ENCODE measurements at regions not wholly inside any gene's neighbourhood (a gene's known extent, or its start where the extent isn't known, plus 50 kb on each side); places are given as distances from the start of the nearest gene placed in this dataset.

DNA sequence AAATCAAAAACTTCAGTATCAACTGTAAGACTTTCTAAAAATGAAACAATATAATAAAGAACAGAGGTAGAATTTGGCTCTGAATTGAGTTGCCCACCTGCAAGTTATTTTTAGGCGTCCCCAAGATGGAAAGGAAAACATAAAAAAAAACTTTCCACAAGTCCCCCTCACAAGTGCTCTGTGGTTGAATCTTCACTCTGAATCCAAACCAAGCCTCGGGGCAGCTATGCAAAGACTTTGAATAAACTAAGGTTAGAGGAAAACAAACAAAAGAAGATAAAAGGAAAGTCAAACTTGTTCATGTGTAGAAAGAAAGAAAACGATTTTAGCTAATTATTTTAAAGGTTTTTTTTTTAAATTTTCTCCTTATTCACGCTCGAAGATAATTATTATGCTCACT lies 372.4 kb upstream of the SLIT2 start:
- no peak for DNase-seq

DNA sequence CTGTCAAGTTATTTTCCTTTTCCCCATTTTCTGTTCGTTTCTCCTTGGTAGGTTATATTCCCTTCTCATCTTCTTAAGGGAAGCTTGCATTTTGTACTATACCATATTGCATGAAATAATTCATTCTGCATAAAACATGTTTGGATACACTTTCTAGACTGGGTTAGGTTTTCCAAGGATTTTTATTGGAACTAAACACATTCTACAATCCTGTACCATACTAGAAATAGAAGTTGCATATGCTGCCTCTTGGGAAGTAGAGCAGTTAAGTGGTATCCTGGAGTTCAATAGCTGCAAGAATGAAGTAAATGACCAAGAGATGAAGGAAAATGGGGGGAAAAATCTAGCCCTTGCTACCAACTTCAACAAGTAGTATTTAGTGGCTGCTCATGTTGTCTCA lies 393.7 kb upstream of the SLIT2 start:
- DNase-seq: no peak

DNA sequence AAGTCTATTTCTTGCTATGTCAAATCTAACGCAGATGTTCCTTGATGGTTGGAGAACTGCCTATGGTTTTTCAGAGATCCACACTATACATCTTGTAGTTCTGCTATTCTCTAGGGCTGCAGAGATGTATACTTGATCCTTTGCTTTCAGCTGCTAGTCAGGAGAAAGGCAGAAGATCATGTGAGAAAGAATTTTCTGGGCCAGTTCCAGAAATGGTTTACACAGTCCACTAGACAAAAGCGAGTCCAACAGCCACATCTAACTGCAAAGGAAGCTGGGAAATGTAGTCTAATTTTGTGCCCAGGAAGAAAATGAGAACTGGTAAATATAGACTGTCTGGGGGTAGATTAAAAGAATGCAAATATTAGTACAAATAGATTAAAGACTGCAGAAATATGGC lies 394.3 kb upstream of the SLIT2 start:
- DNase-seq: no peak

DNA sequence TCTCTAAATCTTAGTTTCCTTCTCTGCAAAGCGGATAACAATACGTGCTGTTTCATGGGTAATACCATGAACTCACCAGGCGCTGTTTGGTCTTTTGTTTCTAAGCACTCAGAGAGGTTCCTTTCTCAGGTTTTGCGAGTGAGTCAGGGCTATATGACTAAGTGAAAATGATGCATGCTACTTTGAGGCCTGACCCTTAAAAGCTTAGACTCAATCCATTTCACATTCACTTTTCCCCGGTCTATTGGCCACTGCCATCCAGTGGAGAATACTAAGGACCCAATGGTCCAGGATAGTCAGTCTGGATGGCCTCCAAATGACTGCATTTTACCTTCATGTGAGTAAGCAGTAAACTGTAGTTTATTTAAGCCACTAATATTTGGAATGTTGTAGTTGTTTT lies 400.8 kb upstream of the SLIT2 start:
- no peak for DNase-seq

DNA sequence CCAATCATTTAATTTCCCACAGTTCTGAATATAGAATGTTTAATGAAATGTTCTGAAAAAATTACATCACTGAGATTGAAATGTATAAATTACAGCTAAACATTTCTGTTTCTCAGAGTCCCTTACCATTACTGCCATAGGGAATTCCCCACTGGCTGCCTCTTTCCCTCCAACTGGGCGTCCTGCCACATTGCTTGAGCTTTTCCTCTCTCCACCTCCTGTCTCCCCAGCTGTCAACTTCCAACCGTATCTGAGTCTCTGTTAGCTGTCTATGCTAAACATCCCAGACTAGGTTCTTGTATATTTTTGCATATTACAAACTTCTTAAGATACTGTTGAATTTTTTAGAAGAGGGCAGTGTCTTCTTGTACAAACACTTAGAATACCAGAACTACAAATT lies 407.3 kb upstream of the SLIT2 start:
- DNase-seq: no peak

DNA sequence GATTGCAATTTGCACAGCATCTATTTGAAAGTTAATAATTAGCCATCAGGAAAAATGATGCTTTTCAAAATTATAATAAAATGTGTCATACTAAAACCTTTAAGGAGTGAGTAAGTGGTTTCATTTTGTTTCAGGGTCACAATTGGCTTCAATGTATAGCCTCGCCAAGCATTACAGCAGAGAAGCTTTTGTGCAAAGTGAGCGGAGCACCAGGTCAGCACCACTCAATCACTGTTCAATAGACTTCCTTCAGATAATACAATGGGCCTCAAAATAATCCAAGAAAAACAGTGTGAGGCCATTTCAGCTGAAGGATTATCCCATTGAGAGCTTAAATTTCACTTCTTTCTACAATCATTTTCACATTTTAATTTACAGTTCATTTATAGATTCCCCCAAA lies 409.2 kb upstream of the SLIT2 start:
- no peak for DNase-seq

DNA sequence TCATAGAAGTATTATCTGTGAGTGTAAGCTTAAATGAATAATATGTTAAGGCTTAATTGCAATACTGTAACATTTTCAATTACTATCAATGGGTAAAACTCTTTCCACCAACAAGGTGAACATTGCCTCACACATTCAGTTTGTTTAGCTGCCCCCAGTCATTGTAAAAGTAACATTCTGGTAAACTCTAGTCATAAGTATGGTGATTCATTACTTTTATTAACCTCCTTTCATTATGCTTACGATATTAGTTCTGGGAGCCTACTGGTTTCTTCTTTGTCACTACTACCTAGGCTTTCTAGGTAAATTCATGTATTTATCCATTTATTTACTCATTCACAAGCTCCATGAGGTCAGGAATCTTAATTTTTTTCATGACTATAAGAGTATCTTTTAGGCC lies 412.8 kb upstream of the SLIT2 start:
- DNase-seq: no peak

DNA sequence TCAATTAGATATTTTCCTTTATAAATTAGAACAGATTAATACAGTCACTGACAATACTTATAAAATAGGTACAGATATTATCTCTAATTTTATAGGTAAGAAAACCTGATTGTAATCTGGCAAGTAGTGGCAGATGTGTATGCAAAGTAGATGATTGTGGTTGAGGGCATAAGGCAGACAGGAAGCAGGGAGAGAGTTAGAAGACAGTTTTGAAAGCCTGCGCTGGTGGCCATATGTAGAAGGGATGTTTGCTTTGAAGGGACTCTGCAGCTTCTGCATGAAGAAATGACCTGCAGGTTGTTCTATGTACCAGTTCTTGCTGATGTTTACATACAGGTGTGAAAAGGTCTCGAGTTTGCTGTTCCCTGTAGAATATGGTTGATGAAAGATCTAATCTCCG lies 416.3 kb upstream of the SLIT2 start:
- DNase-seq: no peak

DNA sequence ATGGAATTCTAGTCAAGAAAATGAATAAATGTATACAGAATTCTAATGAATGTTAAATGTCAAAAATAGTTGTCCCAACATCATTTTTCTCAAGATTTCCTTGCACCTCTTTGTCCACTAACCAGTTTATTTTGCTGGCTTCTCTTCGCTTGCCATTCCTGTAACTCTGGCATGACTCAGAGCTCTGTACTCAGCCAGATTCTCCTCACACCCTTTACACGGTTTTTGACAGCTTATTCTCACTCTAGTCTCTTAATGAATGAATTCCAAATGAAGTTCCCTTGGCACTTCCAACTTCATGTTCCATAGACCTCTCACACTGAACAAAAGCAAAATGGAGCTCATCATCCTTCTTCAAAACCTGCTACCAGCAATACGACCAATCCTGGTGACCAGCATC lies 419.3 kb upstream of the SLIT2 start:
- DNase-seq: no peak

DNA sequence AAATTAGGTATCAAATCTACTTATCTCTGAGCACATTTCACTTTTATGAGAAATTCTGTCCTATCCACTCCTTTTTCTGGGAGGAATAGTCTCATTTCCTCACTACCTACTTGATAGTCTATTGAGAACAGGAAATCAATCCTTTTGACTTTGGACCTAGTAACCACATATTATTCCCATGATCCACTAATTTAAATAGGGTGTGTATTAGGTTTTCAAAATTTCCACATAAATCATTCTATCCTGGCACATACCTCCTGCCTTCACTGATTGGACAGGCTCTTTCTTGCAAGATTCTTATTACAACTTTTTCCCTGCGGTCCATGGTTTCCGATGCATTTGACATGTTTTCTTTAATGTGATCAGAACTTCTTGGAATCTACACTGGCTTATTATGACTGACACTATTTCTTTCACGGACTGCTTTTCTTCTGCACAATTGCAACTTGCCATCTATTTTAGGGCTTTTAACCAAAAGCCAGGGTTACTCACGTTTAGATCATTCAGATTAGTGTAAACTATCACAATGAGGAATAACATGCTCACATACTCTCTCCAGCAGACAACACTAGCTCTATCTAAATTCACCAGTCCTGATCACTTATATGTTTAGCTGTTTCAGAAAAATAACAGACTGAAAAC lies 419.9 kb upstream of the SLIT2 start:
- DNase-seq: no peak

DNA sequence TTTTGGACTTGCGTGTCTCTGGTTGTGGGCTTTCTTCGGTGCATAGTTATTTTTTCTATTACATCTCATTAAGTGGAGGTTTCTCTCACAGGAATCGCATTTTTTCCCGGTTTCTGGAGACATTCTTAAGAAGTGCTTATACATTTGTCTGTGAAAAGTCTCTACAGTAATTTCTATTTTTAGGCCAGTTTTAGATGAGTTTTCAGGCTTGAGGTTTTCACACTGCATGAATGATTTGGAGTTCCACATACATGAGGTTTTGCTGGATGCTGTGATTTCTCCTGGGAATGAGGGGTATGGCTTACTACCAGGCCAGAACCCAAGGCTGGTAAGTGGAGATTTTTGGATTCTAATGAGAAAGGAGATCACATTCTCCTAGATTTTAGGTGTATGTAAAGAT lies 422.6 kb upstream of the SLIT2 start:
- DNase-seq: no peak

DNA sequence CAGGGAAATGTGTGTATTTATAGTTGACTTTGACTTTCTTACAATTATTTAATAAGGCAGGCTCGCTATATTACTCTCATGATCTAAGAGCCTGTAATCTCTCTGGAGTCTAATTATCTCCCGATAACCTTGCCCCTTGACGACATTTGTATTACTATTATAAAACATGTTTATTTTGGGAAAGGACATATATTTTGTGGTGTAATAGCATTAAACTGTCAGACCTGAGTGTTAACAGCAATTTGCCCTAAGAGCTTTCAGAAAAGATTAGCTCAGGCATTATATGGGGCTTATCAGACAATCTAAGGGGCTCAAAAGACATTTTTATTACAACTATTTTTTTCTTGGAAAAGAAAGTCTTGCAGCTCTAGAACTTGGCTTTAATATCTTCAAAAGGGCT lies 427.9 kb upstream of the SLIT2 start:
- DNase-seq: no peak

DNA sequence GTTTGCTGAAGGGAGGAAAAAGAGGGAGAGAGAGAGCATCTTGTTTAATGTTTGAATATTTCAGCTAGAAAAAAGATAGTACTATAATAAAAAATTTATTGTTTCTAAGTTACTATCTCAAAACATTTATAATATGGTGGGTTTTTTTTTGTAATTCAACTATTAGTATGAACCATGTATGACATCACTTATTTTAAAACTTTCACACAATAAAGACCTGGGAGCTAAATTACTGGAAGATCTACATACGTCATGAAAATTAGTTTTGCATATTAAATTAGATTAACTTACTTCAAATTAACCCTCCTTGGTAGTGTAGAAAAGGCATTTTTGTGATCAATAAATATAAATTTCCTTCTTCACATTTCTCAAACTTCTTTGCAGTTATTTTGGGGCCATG lies 432.0 kb upstream of the SLIT2 start:
- DNase-seq: no peak

DNA sequence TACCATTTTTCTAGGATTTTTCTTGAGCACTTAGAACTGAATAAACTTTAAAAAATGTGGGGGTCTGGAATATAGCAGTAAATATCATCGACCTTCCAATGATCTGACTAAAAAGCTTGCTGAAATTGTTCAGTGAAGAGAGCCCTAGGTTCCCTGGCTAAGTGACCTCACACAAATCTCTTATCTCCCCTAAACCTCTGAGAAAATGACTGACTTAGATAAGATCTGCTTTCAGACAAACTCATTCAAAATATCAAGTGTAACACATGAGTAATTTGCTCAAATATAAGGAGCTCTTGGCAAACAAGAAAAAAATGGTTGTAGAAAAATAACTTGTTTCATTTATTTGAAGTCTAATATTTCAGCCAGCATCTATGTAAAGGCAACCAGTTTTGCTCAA lies 441.7 kb upstream of the SLIT2 start:
- no peak for DNase-seq

DNA sequence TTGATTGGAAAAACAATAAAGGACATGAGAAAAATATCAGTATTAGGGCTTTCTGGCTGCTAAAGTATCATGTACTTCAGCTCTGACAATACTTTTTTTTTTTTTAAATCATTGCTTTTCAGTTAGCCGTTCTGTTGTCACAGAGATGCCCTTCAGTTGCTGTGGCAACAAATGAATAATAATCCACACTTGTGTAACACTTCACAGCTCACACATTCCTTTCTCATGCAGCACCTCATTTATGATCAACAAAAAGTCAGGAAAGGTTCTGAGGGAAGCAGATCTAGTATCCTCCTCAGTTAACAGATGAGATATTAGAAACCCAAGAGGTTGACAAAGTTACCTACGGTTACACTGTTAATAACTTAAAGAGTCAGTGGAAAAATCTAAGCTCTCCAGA lies 444.2 kb upstream of the SLIT2 start:
- DNase-seq: no peak

DNA sequence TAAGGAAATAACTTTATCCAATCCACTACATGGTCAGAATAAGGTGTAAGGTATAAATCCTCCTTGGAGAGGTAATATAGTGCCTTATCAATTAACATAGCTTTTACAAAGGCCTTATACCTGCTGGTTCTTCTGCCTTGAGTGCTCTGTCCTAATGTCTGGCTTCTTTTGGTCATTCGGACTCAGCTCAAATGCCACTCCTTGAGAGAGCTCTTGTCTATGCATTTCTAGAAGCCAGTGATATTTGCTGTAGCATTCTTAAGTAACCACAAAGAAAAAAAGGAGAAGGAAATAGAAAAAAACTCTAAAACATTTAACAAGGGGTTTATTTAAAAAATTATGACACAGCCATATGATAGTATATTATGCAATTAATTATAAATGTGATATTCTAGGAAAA lies 444.8 kb upstream of the SLIT2 start:
- no peak for DNase-seq

DNA sequence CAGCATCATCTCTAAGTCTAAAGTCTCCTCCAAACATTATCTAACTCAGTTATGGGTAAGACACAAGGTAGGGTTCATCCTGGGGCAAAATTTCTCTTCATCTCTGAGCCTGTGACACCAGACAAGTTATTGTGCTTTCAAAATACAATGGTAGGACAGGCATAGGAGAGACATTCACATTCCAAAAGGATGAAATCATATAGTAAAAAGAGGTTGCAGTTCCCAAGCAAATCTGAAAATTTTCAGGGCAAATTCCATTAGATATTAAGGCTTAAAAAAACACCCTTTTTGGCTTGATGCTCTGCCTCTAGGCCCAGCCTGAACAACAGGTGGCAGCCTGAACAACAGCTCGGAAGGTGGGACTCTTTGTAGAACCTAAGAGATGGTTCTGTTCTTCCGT lies 448.3 kb upstream of the SLIT2 start:
- no peak for DNase-seq

DNA sequence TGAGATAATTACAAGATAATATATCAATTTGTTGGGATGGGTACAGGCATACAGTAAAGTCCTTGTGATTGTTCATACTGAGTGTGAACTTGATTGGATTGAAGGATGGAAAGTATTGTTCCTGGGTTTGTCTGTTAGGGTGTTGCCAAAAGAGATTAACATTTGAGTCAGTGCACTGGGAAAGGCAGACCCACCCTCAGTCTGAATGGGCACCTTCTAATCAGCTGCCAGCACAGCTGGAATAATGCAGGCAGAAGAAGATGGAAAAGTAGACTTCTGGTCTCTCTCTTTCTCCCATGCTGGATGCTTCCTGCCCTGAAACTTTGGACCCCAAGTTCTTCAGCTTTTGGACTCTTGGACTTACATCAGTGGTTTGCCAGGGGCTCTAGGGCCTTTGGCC lies 457.9 kb upstream of the SLIT2 start:
- DNase-seq: no peak

DNA sequence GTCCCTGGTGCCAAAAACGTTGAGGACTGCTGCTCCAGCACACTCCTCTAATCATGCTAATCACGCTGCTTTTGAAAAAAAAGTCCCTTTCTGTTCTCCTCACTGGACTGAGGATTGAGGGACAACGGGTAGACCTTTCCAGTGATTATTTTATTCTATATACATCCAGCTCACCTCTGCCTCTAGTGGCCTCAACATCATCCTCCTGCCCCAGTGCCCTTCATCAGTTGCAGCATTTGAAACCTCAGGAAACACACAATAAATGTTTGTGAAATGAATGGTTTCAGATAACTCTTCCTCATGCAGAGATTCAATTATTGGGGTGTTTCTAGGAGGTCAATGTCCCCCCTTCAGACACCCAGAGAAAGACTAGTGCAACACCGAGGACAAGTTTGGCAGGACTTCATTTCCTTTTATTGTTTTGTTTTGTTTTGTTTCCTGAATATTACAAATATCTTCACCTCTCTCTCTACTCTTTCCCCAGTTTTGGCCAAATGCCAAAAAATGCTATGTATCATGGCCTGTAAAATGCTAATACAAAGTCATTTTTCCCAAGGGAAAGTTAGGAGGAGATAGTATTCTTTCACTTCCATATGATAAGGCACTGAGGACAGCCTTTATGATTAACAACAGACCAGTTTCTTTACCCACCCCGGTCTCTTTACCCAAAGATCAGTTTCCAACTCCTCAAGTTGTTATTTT lies 460.1 kb upstream of the SLIT2 start:
- DNase-seq: no peak

DNA sequence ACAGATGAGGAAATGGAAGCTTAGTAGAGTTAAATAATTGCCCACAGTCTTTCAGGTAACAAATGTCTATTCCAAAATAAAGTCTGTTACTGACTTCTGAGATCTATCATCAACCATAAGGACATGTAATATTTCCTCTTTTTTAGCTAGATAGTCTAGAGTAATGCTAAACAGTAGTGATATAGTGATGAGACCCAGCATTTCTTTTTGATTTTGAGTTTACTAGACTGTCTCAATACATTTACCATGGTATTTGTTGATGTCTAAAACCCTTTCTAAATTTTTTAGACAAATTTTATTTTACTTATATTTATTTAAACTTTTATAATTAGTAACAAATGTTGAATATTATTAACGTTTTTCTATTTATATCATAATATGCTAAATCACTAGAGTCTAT lies 465.1 kb upstream of the SLIT2 start:
- no peak for DNase-seq

DNA sequence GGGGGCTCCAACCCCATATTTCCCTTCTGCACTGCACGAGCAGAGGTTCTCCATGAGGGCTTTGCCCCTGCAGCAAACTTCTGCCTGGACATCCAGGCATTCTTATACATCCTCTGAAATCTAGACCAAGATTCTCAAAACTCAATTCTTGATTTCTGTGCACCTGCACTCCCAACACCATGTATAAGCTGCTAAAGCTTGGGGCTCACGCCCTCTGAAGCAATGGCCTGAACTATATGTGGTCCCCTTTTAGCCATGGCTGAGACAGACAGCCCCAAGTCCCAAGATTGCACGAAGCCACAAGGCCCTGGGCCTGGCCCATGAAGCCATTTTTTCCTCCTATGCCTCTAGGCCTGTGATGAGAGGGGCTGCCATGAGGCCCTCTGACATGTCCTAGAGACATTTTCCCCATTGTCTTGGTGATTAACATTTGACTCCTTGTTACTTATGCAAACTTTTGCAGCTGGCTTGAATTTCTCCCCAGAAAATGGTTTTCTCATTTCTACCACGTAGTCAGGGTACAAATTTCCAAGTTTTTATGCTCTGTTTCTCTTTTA lies 468.0 kb upstream of the SLIT2 start:
- no peak for DNase-seq

DNA sequence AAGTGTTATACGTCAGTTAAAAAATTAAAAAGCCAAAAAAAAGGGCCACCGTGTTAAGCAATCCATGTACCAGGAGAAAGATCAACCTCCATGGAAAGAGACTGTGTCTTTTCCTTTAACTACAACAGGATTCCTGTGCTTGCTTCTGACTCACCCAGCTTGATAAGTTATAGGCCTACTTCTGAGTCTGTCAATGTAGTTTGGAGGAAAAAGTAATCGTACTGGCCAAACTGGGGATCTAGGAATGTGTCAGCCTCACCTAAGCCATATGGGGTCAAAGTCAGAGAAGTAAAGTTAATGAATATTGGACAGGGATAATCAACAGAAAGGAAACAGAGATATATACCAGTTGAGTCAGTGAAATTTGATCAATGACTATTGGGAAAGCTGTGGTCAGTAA lies 470.8 kb upstream of the SLIT2 start:
- no peak for DNase-seq

DNA sequence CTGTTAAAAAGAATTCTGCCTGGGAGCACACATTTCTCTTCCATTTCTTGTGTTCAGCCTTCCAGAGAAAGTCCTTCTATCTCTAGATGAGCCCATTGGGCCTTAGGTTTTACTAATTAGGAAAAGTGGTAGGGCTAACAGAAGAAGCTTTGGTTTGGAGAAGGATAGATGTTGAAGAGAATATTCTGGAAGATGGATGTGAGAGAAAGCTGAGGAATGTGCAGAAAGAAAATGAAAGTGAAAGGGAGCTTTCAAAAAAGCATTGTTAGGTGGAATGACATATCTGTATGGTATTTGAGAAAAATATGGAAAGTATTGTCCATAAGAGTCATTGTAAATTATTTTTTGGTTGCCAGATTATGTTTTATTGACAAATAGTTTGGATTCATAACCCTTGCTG lies 474.8 kb upstream of the SLIT2 start:
- DNase-seq: no peak

DNA sequence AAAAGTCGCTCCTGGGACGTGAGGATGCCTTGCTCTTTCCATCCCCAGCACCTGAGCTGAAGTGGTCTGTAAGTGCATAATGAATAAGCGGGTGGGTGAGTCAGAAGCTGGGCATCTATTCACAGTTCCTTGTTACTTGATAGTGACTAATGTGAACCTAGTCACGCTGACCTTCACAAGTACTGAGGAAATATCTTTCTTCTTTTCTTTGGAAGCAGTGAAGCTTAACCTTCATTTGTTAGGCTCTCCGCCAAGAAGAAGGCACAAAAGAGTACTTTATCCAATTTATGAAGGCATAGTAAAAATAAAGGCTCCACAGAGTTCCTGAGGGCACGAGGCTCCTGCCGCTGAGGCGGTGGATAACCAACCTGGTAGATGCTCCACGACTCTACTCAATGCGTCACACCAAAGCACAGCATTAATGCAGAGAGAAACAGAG lies 475.7 kb upstream of the SLIT2 start:
- DNase-seq: no peak

DNA sequence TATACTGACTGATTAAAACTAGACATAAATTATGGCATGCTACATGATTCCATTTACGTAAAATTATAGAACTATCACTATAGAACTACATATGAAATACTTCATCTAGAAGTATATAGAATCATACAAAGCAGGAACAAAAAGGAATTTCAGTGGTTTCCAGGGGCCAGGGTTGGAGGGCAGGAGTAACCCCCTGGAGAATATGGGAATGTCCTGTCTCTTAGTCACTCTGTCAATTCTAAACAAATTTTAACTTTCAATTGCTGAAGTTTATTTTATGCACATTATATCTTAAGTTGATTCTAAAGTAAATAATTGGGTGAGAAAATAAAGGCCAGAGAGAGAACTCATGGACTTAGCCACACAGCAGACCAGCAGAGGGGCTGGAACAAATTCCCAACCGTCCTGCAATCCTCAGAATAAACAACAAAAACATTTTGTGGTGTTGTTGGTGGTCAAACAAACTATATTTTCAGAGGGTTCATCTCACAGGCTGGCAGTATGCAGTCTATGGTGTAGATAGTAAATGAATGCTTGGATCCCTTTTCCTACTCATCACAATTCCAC lies 476.9 kb upstream of the SLIT2 start:
- DNase-seq: no peak

Measured in CD4-positive, alpha-beta T cell treated with Interleukin-17A for 4 hours (primary cell).